DND-41 (cell line): ENCODE measurements at regions not wholly inside any gene's neighbourhood (a gene's known extent, or its start where the extent isn't known, plus 50 kb on each side); places are given as distances from the start of the nearest gene placed in this dataset.

Experiments
- ATAC-seq: fragments of 200-7000 bp; cut with Tn5 transposase; 3 replicates; pipeline ENCODE4 v1.9.1; 2021; ENCODE audit warnings: low read depth; ENCODE audit not compliant: insufficient read depth
- DNase-seq: peaks from one replicate; pipeline ENCODE4 v3.0.0-alpha.2; 2020
- H2AFZ ChIP-seq: 2 replicates; pipeline ENCODE4 v1.6.0; 2012; ENCODE audit warnings: low read depth, low read length
- H3K27ac ChIP-seq: 2 replicates; pipeline ENCODE4 v1.5.1; 2012; ENCODE audit warnings: low read length, inconsistent platforms
- H3K27me3 ChIP-seq: fragments of 200-600 bp; sonication (generic); 2 replicates; pipeline ENCODE4 v1.6.0; 2012; ENCODE audit warnings: low read length, mild to moderate bottlenecking, inconsistent platforms; ENCODE audit not compliant: insufficient read depth, poor library complexity
- H3K36me3 ChIP-seq: 2 replicates; pipeline ENCODE4 v1.5.1; 2012; ENCODE audit warnings: low read length, inconsistent platforms; ENCODE audit not compliant: insufficient read depth
- H3K4me1 ChIP-seq: 2 replicates; pipeline ENCODE4 v1.5.1; 2012; ENCODE audit warnings: mild to moderate bottlenecking, low read length; ENCODE audit not compliant: insufficient read depth
- H3K4me2 ChIP-seq: 2 replicates; pipeline ENCODE4 v1.6.0; 2012; ENCODE audit warnings: mild to moderate bottlenecking, moderate library complexity, low read length, inconsistent platforms; ENCODE audit not compliant: insufficient read depth
- H3K4me3 ChIP-seq, 2 experiments: fragments of 200-600 bp in 1 of 2; shearing (Covaris generic) in 1 of 2; 2 replicates each; pipeline ENCODE4 v1.5.1; 2012 to 2016; ENCODE audit warnings: inconsistent platforms in 2 of 2, low read length in 2 of 2, mild to moderate bottlenecking in 2 of 2, low read depth in 1 of 2, moderate library complexity in 1 of 2
- H3K79me2 ChIP-seq: 2 replicates; pipeline ENCODE4 v1.6.0; 2012; ENCODE audit warnings: low read length, inconsistent platforms; ENCODE audit not compliant: insufficient read depth
- H3K9ac ChIP-seq: 2 replicates; pipeline ENCODE4 v1.6.0; 2012; ENCODE audit warnings: low read depth, mild to moderate bottlenecking, inconsistent platforms, low read length, moderate library complexity
- H3K9me3 ChIP-seq: 2 replicates; pipeline ENCODE4 v1.5.1; 2012; ENCODE audit warnings: low read length, moderate library complexity, mild to moderate bottlenecking, inconsistent platforms; ENCODE audit not compliant: insufficient read depth, severe bottlenecking
- H4K20me1 ChIP-seq: 2 replicates; pipeline ENCODE4 v1.6.0; 2012; ENCODE audit warnings: low read length; ENCODE audit not compliant: insufficient read depth
- CTCF ChIP-seq: IDR thresholded peaks from 2 replicates; pipeline ENCODE4 v1.5.1; 2012; ENCODE audit warnings: borderline replicate concordance, low read length, moderate library complexity, mild to moderate bottlenecking; ENCODE audit not compliant: poor library complexity, severe bottlenecking; ENCODE audit errors: extremely low read depth
- EZH2 ChIP-seq: IDR thresholded peaks from 3 replicates; pipeline ENCODE4 v1.6.1; 2012; ENCODE audit warnings: borderline replicate concordance, low read depth, mild to moderate bottlenecking, moderate library complexity, low read length, inconsistent platforms; ENCODE audit not compliant: severe bottlenecking

- no peaks in the 10 kb centered on the region for H4K20me1 ChIP-seq
- H3K4me1 ChIP-seq: no peaks in the 10 kb centered on the region
- H3K4me3 ChIP-seq: no peak overlapping the region
- H3K9ac ChIP-seq: no peak overlapping the region
- H3K79me2 ChIP-seq: no peaks in the 10 kb centered on the region
- H3K36me3 ChIP-seq: no peaks in the 10 kb centered on the region
- ATAC-seq: no peak
- no peak overlapping the region for H3K27ac ChIP-seq
- H2AFZ ChIP-seq: no peak overlapping the region
- H3K27me3 ChIP-seq: peaks cover 3% of the 10 kb centered on the region
- H3K9me3 ChIP-seq: peaks cover 2% of the 10 kb centered on the region
- H3K4me2 ChIP-seq: no peak overlapping the region
- DNase-seq: no peak
- TF ChIP-seq EZH2 (no peak), CTCF (no peak)
Measured at GRCh38 chr10:131563411-131563810, 251.9 kb upstream of the TCERG1L start.

GRCh38 chr10:131567279-131568162 lies 256.0 kb upstream of the TCERG1L start:
- Histone ChIP-seq H3K36me3 (no peaks in the 10 kb centered on the region), H3K79me2 (no peaks in the 10 kb centered on the region), H2AFZ (no peak overlapping the region), H3K9me3 (peaks cover 2% of the 10 kb centered on the region), H3K4me2 (no peak overlapping the region), H3K4me1 (no peaks in the 10 kb centered on the region), H3K27me3 (no peaks in the 10 kb centered on the region), H4K20me1 (no peaks in the 10 kb centered on the region), H3K4me3 (no peak overlapping the region), H3K27ac (no peak overlapping the region), H3K9ac (no peak overlapping the region)
- DNase-seq (no peak), ATAC-seq (no peak)
- TF ChIP-seq EZH2 (no peak), CTCF (no peak)

GRCh38 chr10:131568866-131569265 lies 257.3 kb upstream of the TCERG1L start:
- no peaks in the 10 kb centered on the region for H3K36me3 ChIP-seq
- no peak overlapping the region for H3K4me2 ChIP-seq
- H3K27ac ChIP-seq: no peak overlapping the region
- no peaks in the 10 kb centered on the region for H4K20me1 ChIP-seq
- no peak overlapping the region for H3K9ac ChIP-seq
- TF ChIP-seq CTCF (no peak), EZH2 (no peak)
- no peaks in the 10 kb centered on the region for H3K4me1 ChIP-seq
- peaks cover 2% of the 10 kb centered on the region for H3K9me3 ChIP-seq
- no peaks in the 10 kb centered on the region for H3K27me3 ChIP-seq
- DNase-seq (no peak), ATAC-seq (no peak)
- H3K79me2 ChIP-seq: no peaks in the 10 kb centered on the region
- no peak overlapping the region for H2AFZ ChIP-seq
- no peak overlapping the region for H3K4me3 ChIP-seq
